GM19035 (cell line): ENCODE measurements at regions not wholly inside any gene's neighbourhood (a gene's known extent, or its start where the extent isn't known, plus 50 kb on each side); places are given as distances from the start of the nearest gene placed in this dataset.
"Not testable (repeated sequence)": the region's sequence is repeated elsewhere in the genome, so short reads cannot be mapped to it uniquely, and the experiment has no call there.

Experiments
- ATAC-seq: cut with Tn5 transposase; IDR thresholded peaks from one replicate; pipeline ENCODE4 v1.9.1; 2021; ENCODE audit not compliant: unreplicated experiment

DNA sequence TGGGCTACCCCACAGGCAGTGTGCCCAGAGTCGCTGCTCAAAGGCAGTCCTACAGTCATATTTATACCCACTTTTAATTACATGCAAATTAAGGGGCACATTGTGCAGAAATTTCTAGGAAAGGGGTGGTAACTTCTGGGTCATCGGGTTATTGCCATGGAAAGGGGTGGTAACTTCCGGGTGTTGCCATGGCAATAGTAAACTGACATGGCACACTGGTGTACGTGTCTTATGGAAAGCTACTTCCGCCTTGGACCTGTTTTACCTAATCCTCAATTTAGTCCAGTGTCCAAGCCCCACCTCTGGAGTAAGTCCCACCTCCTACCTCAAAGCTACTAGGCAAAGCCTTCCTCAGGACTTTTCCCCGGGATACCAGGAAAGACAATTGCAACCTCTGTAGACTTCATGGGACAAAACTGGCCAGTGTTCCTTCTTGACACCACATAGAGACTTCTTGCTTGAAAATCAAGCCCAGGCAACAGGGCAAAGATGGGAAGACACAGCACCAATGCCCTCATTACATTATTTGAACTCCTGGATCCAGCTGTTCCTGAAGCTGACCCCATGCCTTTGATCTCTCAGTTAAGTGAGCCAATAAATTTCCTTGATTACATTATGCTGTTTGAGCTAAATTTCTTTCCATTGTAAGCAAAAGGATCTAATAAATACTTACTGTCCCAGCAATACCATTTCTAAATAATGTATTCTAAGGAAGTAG, 63.3 kb upstream of the AGAP1 start:
- ATAC-seq, result no peak

DNA sequence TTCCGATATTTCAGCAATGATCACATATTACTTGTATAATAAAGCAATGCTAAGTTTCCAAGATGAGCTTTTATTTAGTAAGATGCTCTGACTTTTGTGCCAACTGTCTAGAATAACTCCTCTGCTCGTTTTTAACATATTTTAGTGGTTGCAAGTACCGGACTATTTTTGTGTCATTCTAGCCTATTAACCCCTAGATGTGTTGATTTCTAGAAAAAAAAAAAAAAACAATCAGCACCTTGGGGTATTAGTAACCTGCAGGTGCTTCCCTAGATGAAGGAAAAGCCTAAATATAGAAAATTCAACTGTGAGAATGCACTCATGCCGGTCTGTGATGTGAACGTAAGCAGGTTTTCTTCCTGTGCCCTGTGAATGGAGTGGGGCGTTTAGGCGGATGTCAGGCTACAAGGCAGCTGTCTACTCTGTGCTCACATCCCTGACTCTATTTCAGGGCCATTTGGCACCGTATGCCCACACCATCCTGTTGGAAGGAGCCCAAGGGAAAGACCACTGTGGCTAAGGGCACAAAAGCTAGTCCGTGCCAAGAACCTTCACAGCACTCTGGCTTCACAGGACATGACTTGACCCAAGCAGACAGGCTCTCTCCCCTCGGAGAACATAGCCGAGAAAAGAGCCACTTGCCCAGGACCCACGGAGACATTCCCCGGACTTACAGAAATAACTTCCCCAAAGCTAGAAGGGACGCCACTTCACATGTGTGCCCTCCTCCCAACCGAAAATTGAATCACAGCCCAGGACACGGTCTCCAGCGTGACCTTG, 60.9 kb upstream of the AGAP1 start:
- ATAC-seq, result no peak

DNA sequence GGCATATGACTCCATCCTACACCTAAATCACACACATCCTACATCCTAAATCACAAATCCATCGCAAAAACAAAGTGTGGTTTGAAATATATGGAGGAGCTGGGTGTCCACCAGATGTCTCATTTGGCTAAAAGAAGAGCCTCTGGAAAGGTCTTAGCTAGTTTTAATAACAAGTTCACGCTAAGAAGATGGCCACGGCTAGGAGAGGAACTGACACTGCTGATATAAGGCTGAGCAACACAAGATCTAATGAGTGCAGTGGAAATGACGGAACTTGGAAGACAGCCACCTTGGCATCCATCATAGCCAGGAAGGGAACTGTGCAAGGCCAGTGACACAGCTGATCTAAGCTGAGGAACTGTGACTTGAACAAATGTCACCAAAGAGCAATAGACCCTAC, 60.0 kb upstream of the AGAP1 start:
- ATAC-seq, result no peak

DNA sequence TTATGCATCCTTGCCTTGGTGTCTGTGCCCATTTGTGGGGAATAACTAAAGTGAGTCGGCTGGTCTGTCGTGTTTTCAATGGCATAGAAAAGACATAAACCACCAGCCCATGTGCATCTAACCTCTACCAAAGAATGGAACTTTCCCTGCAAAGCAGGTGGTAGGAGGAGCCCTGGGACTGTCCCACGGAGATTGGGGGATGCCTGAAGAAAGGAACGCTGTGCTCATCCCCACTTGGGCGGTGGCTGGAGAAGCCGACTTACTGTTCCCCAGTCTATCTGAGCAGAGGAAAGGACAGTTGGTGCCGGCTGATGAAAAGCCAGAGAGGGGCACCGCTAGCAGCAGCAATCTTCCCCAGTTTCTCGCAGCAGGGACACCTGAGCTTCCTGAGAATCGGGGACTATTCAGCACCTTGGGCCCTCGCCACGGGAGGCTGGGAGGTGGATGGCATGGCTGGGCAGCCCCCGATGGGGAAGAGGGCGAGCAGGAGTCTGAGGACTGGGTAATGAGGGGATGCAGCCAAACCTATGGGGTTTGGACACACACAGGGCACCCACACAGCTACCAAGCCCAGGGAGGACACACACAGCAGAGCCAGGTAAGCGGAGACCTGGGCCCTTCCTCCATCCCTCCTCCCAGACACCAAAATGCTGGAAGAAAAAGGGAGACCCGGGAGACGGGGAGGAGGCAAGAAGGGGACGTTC, 53.7 kb upstream of the AGAP1 start:
- no peak for ATAC-seq

DNA sequence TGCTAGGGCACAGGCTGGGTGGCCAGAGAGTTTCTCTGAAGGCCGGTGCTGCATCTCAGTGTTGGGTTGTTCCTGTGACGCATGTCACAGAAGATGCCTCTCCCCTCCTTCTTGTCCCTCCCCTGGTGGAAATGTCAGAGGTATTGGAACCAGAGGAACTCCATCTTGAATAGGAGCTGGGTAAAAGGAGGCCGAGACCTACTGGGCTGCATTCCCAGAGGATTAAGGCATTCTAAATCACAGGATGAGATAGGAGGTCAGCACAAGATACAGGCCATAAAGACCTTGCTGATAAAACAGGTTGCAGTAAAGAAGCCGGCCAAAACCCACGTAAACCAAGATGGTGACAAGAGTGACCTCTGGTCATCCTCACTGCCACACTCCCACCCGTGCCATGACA, 50.3 kb upstream of the AGAP1 start:
- not testable (repeated sequence) for ATAC-seq
